ENCODE measurements at regions not wholly inside any gene's neighbourhood (a gene's known extent, or its start where the extent isn't known, plus 50 kb on each side); places are given as distances from the start of the nearest gene placed in this dataset.
"Not testable (repeated sequence)": the region's sequence is repeated elsewhere in the genome, so short reads cannot be mapped to it uniquely, and the experiment has no call there.

GRCh38 chr6:1003394-1004160 lies 308.3 kb upstream of the FOXQ1 start:
- DNase-seq (ENCODE audit: low read depth in 2 of 2): no peak

GRCh38 chr6:1002989-1003388 lies 308.9 kb upstream of the FOXQ1 start:
- DNase-seq (ENCODE audit: low read depth in 2 of 2): no peak

- DNase-seq (ENCODE audit: low read depth in 2 of 2): no peak
These were observed 308.9 kb upstream of the EXOC2 start for GRCh38 chr6:1001655-1002349.

DNA sequence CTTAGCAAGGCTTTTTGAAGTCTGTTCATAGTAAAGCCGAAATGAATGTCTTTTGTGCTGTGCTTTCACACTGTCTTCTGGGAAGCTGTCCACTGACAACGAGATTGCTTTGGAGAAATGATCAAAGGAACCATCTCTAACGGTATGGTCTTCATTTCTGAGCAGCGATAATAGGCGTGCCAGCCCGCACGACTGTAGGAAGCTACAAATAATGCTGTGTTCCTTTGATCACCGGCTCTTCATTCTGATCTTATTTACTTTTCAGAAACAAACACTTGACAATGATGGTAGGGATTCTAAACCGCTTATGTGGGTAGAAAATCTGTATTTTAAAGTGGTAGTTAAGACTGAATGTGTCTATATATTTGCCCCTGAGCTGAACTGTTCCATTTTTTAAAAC lies 306.6 kb upstream of the EXOC2 start:
- DNase-seq (ENCODE audit: low read depth in 2 of 2): no peak

GRCh38 chr6:998551-998950 lies 305.6 kb upstream of the EXOC2 start:
- DNase-seq (ENCODE audit: low read depth in 2 of 2): no peak

GRCh38 chr6:996271-996852 lies 303.4 kb upstream of the EXOC2 start:
- no peak for DNase-seq (ENCODE audit: low read depth in 2 of 2)

- no peak for DNase-seq (ENCODE audit: low read depth in 2 of 2)
These were observed 298.3 kb upstream of the EXOC2 start for GRCh38 chr6:991192-991591.

DNA sequence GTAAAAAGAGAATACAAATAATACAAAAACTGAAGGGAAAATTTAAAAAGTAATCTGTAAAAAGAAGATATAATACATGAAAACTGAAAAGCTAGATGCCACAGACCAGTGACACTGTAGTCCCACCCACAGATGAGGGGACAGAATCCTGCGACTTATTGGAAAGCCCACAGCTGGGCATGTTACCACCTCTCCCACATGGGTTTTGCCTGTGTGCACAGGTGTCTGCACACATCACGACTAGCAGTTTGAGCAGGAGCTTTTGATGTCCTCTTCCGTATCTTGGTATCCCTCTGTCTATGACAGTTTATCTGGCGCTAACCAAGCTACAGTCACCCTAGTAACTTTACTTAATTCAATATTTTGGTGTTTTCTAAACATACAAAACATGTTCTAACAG lies 291.1 kb upstream of the EXOC2 start:
- no peak for DNase-seq (ENCODE audit: low read depth in 2 of 2)

DNA sequence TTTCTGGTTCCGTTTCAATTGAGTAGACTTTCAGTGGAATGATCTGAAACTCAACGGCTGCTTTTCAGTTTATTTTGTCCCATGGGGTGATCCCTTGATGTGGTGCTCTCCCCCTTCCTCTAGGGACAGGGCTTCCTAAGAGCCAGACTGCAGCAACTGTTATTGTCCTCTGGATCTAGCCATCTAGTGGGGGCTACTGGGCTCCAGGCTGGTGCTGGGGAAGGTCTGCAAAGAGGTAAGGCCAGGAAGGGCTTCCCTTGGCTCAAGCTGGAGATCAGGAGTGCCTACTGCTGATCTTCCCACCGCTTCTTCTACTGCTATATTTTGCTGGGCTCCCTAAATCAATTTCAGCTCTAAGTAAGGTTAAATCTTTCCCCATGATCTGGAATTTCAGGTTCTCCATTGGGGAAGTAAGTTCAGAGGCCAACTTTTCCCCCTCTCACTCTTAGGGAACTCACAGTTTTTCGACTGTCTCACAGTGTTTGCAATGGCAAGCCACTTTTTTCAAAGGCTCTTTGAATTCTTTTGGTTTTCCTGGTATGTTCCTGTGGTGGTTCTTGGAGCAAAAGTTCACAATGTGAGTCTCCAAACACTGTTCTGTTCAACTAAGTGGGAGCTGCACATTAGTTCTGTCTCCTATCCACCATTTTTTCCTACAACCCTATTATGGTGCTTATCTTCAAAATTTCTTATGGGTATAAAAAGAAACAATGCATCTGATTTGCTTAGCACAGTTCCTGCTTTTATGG lies 286.2 kb upstream of the EXOC2 start:
- no peak for DNase-seq (ENCODE audit: low read depth in 2 of 2)

DNA sequence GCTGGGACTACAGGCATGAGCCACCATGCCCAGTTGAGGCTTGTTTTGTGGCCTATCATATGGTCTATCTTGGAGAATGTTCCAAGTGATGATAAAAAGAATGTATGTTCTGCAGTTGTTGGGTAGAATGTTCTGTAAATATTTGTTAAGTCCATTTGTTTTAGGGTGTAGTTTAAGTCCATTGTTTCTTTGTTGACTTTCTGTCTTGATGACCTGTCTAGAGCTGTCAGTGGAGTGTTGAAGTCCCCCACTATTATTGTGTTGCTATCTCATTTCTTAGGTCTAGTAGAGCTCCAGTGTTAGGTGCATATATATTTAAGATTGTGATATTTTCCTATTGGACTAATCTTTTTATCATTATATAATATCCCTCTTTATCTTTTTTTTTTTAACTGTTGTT lies 284.3 kb upstream of the EXOC2 start:
- not testable (repeated sequence) for DNase-seq (ENCODE audit: low read depth in 2 of 2)

GRCh38 chr6:971981-972640 lies 279.2 kb upstream of the EXOC2 start:
- DNase-seq (ENCODE audit: low read depth in 2 of 2): no peak

DNA sequence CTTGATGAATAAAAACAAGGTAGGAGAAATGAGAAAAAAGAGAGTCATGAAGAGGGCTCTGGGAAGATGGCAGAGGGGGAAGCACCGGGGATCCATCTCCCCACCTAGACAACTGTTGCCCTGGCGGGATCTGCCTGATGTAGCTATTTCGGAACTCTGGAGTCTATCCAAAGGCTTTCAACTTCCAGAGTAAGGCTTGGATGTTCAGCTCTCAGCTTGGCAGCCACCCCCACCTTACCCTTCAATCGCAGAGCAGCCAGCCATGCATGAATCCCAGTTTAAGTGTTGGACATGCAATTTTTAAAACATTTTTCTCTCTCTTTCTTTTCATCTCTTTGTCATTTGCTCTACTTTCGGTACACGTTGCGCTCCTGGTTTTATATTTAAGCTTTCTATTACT lies 275.9 kb upstream of the EXOC2 start:
- DNase-seq (ENCODE audit: low read depth in 2 of 2): no peak

DNA sequence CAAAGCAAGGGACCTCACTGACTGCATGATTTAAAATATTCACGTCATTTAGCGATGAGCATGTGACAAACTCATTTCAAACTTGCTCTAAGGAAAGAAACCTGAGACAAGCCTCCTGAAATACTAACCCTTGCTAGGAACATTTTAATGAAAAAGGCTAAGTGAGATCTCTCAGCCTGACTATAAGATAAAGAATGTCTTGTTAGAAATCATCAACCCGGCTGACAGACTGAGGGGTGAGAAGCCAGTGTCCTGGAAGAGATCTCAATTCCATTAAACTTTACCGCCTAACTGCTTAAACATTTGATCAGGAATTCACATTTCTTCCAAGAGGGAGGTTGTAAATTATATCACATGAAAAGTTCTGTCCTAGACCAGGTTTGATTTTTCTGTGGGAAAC lies 274.8 kb upstream of the EXOC2 start:
- no peak for DNase-seq (ENCODE audit: low read depth in 2 of 2)

DNA sequence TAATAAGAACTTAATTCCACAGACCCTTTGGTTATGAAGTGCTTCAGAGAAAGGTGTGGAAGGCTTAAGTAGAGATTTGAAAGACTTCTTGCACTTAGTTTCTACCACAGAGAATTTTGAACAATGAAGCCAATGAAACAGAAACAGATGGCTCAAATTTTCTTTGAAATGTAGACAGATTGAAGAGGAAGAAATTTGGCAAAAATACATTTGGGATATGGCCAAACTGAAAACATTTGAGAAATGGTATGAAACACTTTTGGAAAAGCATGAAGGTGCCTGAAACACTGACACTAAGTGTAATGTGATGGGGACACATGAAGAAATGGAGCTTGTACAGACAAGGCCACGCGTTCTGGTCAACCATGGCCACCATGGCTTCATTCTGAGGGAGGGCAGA lies 272.4 kb upstream of the EXOC2 start:
- no peak for DNase-seq (ENCODE audit: low read depth in 2 of 2)

DNA sequence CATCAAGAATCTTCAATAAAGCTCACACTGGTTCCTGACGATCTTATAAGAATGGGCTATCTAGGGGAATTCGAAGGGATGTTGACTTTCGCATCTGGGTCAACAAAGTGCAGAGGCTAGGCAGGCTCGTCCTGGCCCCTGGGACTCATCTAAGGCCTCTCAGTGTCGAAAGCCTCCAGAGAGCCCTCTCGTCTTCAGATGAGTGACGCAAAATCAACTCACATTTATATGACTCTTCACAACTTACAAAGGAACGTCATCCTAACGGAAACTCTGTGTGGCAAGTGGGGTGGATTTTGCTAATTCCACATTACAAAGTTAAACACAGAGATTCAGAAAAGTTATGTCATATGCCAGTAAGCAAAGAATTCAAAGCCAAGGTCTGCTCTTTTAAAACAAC lies 270.5 kb upstream of the EXOC2 start:
- no peak for DNase-seq (ENCODE audit: low read depth in 2 of 2)

DNA sequence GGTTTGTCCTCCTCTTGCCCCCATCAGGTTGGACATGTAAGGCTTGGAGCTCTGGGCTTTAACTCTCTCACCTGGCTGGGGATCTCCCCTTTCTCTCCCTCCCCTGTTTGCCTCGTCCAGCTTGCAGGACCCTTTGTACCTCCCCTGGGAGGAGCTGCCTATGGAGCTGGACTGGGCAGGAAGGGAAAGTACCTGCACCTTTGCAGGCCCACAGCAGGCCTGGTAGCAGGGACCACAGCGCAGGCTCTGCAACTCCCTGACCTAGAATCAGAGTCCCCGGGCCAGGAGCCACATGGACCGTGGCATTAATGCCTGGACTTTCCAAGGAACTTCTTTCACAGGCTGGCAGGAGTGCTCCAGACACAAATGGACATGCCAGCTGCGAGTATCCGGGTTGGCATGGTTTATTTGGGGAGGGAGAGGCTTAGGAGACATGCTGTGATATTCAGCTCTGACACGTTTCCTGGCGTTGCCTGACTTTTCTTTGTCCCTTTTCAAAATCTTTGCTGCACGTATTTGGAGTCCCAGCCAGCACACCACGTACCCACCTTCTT lies 268.5 kb upstream of the EXOC2 start:
- no peak for DNase-seq (ENCODE audit: low read depth in 2 of 2)

DNA sequence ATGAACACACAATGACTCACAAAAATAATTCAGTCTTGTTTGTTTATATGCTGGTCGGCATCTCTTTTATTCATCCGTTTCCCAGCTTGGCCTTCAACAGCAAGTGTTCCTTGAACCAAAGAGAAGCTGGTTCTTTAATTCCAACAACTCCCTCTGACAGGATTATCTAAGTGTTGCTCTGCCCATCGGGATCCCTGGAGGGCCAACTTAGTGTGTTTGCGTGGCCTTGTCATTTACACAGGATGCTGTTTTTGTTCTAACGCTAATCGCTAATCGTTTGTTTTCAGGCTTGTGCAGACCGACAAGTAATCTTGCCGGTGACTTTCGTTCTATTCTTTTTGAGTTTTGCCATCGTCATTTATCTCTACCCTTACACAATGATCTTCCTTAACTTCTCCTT lies 267.4 kb upstream of the EXOC2 start:
- DNase-seq (ENCODE audit: low read depth in 2 of 2): no peak

DNA sequence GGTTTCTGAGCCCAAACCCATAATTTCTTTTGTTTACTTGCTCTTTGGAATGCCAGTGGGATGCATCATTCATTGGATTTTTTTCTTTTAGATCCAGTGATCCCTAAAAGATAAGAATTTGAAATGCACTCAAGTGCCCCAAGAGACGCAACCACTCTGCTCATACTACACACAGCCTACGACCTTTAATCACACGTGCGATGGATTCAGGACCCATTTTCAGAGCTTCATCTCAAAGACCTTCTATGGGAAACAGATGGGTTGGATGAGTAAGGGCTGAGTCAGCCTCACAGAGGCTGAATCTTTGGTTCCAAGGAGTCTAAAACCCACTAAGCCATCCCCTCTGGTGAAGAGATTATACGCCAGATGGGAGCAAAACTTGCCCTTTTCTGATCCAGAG lies 265.5 kb upstream of the EXOC2 start:
- DNase-seq (ENCODE audit: low read depth in 2 of 2): no peak

- DNase-seq (ENCODE audit: low read depth in 2 of 2): no peak
These were observed 258.7 kb upstream of the EXOC2 start for GRCh38 chr6:951399-952181.

DNA sequence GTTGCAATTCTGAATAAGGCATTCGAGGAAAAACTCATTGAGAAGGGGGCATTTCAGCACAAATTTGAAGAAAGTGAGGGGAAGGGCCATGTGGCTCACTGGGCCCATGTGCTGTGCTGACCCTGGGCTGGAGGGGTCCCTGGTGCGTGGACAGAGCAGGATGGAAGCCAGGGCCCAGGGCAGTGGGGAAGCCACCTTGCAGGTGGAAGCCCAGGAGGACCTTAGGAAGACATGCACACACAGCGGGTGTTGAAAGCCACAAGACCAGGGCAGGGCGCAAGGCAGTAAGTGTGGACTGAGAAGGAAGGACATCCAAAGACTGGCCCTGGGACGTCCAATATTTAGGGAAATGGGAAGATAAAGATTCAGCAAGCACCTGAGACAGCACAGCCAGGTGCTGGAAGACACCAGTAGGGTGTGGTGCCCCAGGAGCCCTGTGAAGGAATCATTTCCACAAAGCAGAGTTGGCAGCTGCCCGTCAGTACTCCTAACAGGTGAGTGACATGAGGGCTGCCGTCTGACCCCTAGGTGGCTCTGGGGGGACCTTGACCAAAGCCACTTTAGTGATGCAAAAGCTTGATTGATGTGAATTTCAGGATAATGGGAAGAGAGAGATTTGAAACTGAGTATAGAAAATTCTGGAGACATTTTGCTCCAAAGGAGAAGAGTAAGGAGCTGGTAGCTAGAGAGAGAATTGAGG lies 254.4 kb upstream of the EXOC2 start:
- no peak for DNase-seq (ENCODE audit: low read depth in 2 of 2)
